ENCODE measurements at regions not wholly inside any gene's neighbourhood (a gene's known extent, or its start where the extent isn't known, plus 50 kb on each side); places are given as distances from the start of the nearest gene placed in this dataset.
"Not testable (repeated sequence)": the region's sequence is repeated elsewhere in the genome, so short reads cannot be mapped to it uniquely, and the experiment has no call there.

GRCh38 chr11:112661571-112661970 lies 299.6 kb upstream of the NCAM1 start:
- no peak for DNase-seq

GRCh38 chr11:112662554-112662953 lies 298.7 kb upstream of the NCAM1 start:
- DNase-seq: no peak

- DNase-seq: no peak
Observed at GRCh38 chr11:112663947-112664634, 297.1 kb upstream of the NCAM1 start.

- no peak for DNase-seq
Observed at GRCh38 chr11:112665291-112665690, 295.9 kb upstream of the NCAM1 start.

GRCh38 chr11:112666253-112666652 lies 295.0 kb upstream of the NCAM1 start:
- DNase-seq: no peak

GRCh38 chr11:112670806-112671570 lies 290.2 kb upstream of the NCAM1 start:
- DNase-seq: no peak

GRCh38 chr11:112673401-112673800 lies 287.8 kb upstream of the NCAM1 start:
- not testable (repeated sequence) for DNase-seq

GRCh38 chr11:112685111-112685510 lies 276.1 kb upstream of the NCAM1 start:
- no peak for DNase-seq

- DNase-seq: no peak
Observed at GRCh38 chr11:112689851-112690250, 271.4 kb upstream of the NCAM1 start.

GRCh38 chr11:112693781-112694180 lies 267.4 kb upstream of the NCAM1 start:
- DNase-seq: no peak

GRCh38 chr11:112694245-112694644 lies 267.0 kb upstream of the NCAM1 start:
- no peak for DNase-seq

GRCh38 chr11:112694813-112695212 lies 266.4 kb upstream of the NCAM1 start:
- peak in 1 of 2 experiments; percentile 2 for DNase-seq

- no peak for DNase-seq
Observed at GRCh38 chr11:112697391-112698178, 263.6 kb upstream of the NCAM1 start.

GRCh38 chr11:112705148-112705547 lies 256.1 kb upstream of the NCAM1 start:
- DNase-seq: no peak

- DNase-seq: no peak
Observed at GRCh38 chr11:112706863-112707262, 254.4 kb upstream of the NCAM1 start.

- not testable (repeated sequence) for DNase-seq
Observed at GRCh38 chr11:112714340-112714739, 246.9 kb upstream of the NCAM1 start.

GRCh38 chr11:112715056-112715455 lies 246.2 kb upstream of the NCAM1 start:
- no peak for DNase-seq

GRCh38 chr11:112718483-112718882 lies 242.7 kb upstream of the NCAM1 start:
- DNase-seq: no peak

- DNase-seq: no peak
Observed at GRCh38 chr11:112719736-112720525, 241.3 kb upstream of the NCAM1 start.

- no peak for DNase-seq
Observed at GRCh38 chr11:112722148-112722547, 239.1 kb upstream of the NCAM1 start.

- no peak for DNase-seq
Observed at GRCh38 chr11:112722876-112723275, 238.3 kb upstream of the NCAM1 start.

- DNase-seq: no peak
Observed at GRCh38 chr11:112723676-112724495, 237.3 kb upstream of the NCAM1 start.

Measured in NCI-H187 (cell line).